HFF-Myc (cell line): ENCODE measurements at regions not wholly inside any gene's neighbourhood (a gene's known extent, or its start where the extent isn't known, plus 50 kb on each side); places are given as distances from the start of the nearest gene placed in this dataset.
"Not testable (repeated sequence)": the region's sequence is repeated elsewhere in the genome, so short reads cannot be mapped to it uniquely, and the experiment has no call there.

Source experiments
- DNase-seq: peaks from one replicate; pipeline ENCODE4 v3.0.0-alpha.2; 2011; ENCODE audit warnings: low read depth; ENCODE audit errors: extremely low read depth
- H3K4me3 ChIP-seq: replicated peaks from 2 replicates; pipeline ENCODE4 v1.5.1; 2011; ENCODE audit warnings: low read depth, mild to moderate bottlenecking, control low read depth, low read length
- CTCF ChIP-seq: IDR thresholded peaks from 2 replicates; pipeline ENCODE4 v1.5.1; 2012; ENCODE audit warnings: mild to moderate bottlenecking, low read depth, low read length, control low read depth; ENCODE audit errors: missing control alignments

- H3K4me3 ChIP-seq = no peak overlapping the region
- no peak for TF ChIP-seq CTCF
- no peak for DNase-seq
These were observed 98.0 kb downstream of the LMO4 start for GRCh38 chr1:87426463-87427249.

GRCh38 chr1:87428367-87428766 lies 99.7 kb downstream of the LMO4 start:
- DNase-seq = no peak
- TF ChIP-seq CTCF = no peak

GRCh38 chr1:87428883-87429282 lies 100.2 kb downstream of the LMO4 start:
- DNase-seq = no peak
- no peak overlapping the region for H3K4me3 ChIP-seq
- no peak for TF ChIP-seq CTCF

More at GRCh38 chr1:87428367-87428766, 99.7 kb downstream of the LMO4 start:
- H3K4me3 ChIP-seq = no peak overlapping the region

- H3K4me3 ChIP-seq = no peak overlapping the region
- TF ChIP-seq CTCF = no peak
- DNase-seq = no peak
These were observed 104.0 kb downstream of the LMO4 start for GRCh38 chr1:87432685-87433084.

GRCh38 chr1:87433101-87433500 lies 104.4 kb downstream of the LMO4 start:
- DNase-seq, H3K4me3 ChIP-seq: not testable (repeated sequence)

GRCh38 chr1:87435484-87435883 lies 106.8 kb downstream of the LMO4 start:
- no peak for TF ChIP-seq CTCF
- no peak overlapping the region for H3K4me3 ChIP-seq
- no peak for DNase-seq

GRCh38 chr1:87436115-87436514 lies 107.4 kb downstream of the LMO4 start:
- not testable (repeated sequence) for DNase-seq, H3K4me3 ChIP-seq

- no peak overlapping the region for H3K4me3 ChIP-seq
- DNase-seq = no peak
- TF ChIP-seq CTCF = no peak
These were observed 107.9 kb downstream of the LMO4 start for GRCh38 chr1:87436534-87436933.
